ENCODE measurements at regions not wholly inside any gene's neighbourhood (a gene's known extent, or its start where the extent isn't known, plus 50 kb on each side); places are given as distances from the start of the nearest gene placed in this dataset.

- H3K9me3 ChIP-seq (ENCODE audit: control extremely low read depth in 1 of 3, control insufficient read depth in 2 of 3, insufficient read depth in 1 of 3, low read length in 2 of 3): no peaks in the 10 kb centered on the region
- no peak for ATAC-seq (ENCODE audit: low read depth)
- H3K4me3 ChIP-seq (ENCODE audit: control extremely low read depth in 1 of 5, extremely low read depth in 1 of 5, insufficient read depth in 1 of 5, low read depth in 2 of 5, low read length in 4 of 5): no peak overlapping the region
- Mint-ChIP-seq H3K9me3 (ENCODE audit: insufficient read depth) (no peaks in the 10 kb centered on the region), H3K4me3 (no peak overlapping the region), H3K27me3 (no peaks in the 10 kb centered on the region), H3K27ac (no peak overlapping the region), H3K4me1 (no peaks in the 10 kb centered on the region)
- POLR2A ChIA-PET: no interaction called here
- no peak overlapping the region for H3K27ac ChIP-seq (ENCODE audit: low read length in 2 of 2)
- no peaks in the 10 kb centered on the region for H3K79me2 ChIP-seq (ENCODE audit: control insufficient read depth, insufficient read depth, low read length)
- no peak overlapping the region for H3K9ac ChIP-seq (ENCODE audit: low read length)
- WGBS (ENCODE audit: insufficient coverage): no CpG with 5 or more reads among the region's 1 CpG
- H3K36me3 ChIP-seq (replicated peaks in 1 of 2; ENCODE audit: control extremely low read depth in 1 of 2, control insufficient read depth in 1 of 2, extremely low read depth in 1 of 2, insufficient read depth in 2 of 2, low read length in 1 of 2): no peaks in the 10 kb centered on the region
- no peak for TF ChIP-seq CTCF (IDR thresholded peaks at IDR 0.05)
- TF ChIP-seq EZH2 (IDR thresholded peaks at IDR 0.05; ENCODE audit: borderline replicate concordance, insufficient read depth, low read depth, low read length, poor library complexity, severe bottlenecking): no peak
- no peaks in the 10 kb centered on the region for H3K4me1 ChIP-seq (ENCODE audit: control insufficient read depth in 2 of 2, insufficient read depth in 2 of 2, low read length in 2 of 2)
- H2AFZ ChIP-seq (ENCODE audit: insufficient read depth, low read depth, low read length, poor library complexity, severe bottlenecking): no peak overlapping the region
- no peak overlapping the region for H3K4me2 ChIP-seq (replicated peaks; ENCODE audit: low read depth, low read length, poor library complexity, severe bottlenecking)
- DNase-seq: no peak
- CTCF ChIA-PET: no interaction called here
- H4K20me1 ChIP-seq (ENCODE audit: control insufficient read depth, insufficient read depth, low read length, poor library complexity, severe bottlenecking): no peaks in the 10 kb centered on the region
- H3K27me3 ChIP-seq (replicated peaks in 1 of 4; ENCODE audit: control extremely low read depth in 1 of 4, control insufficient read depth in 3 of 4, insufficient read depth in 4 of 4, low read length in 3 of 4): no peaks in the 10 kb centered on the region
- intact Hi-C loops (cut with micrococcal nuclease): no loop called here
These were observed 528.4 kb downstream of the COL12A1 start for GRCh38 chr6:74677463-74677862.

GRCh38 chr6:74676906-74677305 lies 528.9 kb downstream of the COL12A1 start:
- no peak overlapping the region for H3K27ac Mint-ChIP-seq
- 80% methylated on average over 1 of the region's 1 CpG for WGBS (ENCODE audit: insufficient coverage)

More at GRCh38 chr6:74676906-74677305, 528.9 kb downstream of the COL12A1 start:
- CTCF ChIA-PET: no interaction called here
- ATAC-seq (ENCODE audit: low read depth) (no peak), DNase-seq (no peak)
- no peaks in the 10 kb centered on the region for H3K36me3 ChIP-seq (replicated peaks in 1 of 2; ENCODE audit: control extremely low read depth in 1 of 2, control insufficient read depth in 1 of 2, extremely low read depth in 1 of 2, insufficient read depth in 2 of 2, low read length in 1 of 2)
- intact Hi-C loops (cut with micrococcal nuclease): no loop called here
- H2AFZ ChIP-seq (ENCODE audit: insufficient read depth, low read depth, low read length, poor library complexity, severe bottlenecking): no peak overlapping the region
- H3K4me2 ChIP-seq (replicated peaks; ENCODE audit: low read depth, low read length, poor library complexity, severe bottlenecking): no peak overlapping the region
- H4K20me1 ChIP-seq (ENCODE audit: control insufficient read depth, insufficient read depth, low read length, poor library complexity, severe bottlenecking): no peaks in the 10 kb centered on the region
- H3K27me3 Mint-ChIP-seq: no peaks in the 10 kb centered on the region
- POLR2A ChIA-PET: no interaction called here
- no peak overlapping the region for H3K27ac ChIP-seq (ENCODE audit: low read length in 2 of 2)
- H3K4me1 ChIP-seq (ENCODE audit: control insufficient read depth in 2 of 2, insufficient read depth in 2 of 2, low read length in 2 of 2): no peaks in the 10 kb centered on the region
- no peaks in the 10 kb centered on the region for H3K4me1 Mint-ChIP-seq
- TF ChIP-seq CTCF (IDR thresholded peaks at IDR 0.05): no peak
- no peak for TF ChIP-seq EZH2 (IDR thresholded peaks at IDR 0.05; ENCODE audit: borderline replicate concordance, insufficient read depth, low read depth, low read length, poor library complexity, severe bottlenecking)
- H3K9me3 ChIP-seq (ENCODE audit: control extremely low read depth in 1 of 3, control insufficient read depth in 2 of 3, insufficient read depth in 1 of 3, low read length in 2 of 3): no peaks in the 10 kb centered on the region
- H3K79me2 ChIP-seq (ENCODE audit: control insufficient read depth, insufficient read depth, low read length): no peaks in the 10 kb centered on the region
- no peaks in the 10 kb centered on the region for H3K27me3 ChIP-seq (replicated peaks in 1 of 4; ENCODE audit: control extremely low read depth in 1 of 4, control insufficient read depth in 3 of 4, insufficient read depth in 4 of 4, low read length in 3 of 4)
- H3K9me3 Mint-ChIP-seq (ENCODE audit: insufficient read depth): no peaks in the 10 kb centered on the region
- H3K4me3 ChIP-seq (ENCODE audit: control extremely low read depth in 1 of 5, extremely low read depth in 1 of 5, insufficient read depth in 1 of 5, low read depth in 2 of 5, low read length in 4 of 5): no peak overlapping the region
- H3K4me3 Mint-ChIP-seq: no peak overlapping the region
- H3K9ac ChIP-seq (ENCODE audit: low read length): no peak overlapping the region
